ENCODE measurements at regions not wholly inside any gene's neighbourhood (a gene's known extent, or its start where the extent isn't known, plus 50 kb on each side); places are given as distances from the start of the nearest gene placed in this dataset.

DNA sequence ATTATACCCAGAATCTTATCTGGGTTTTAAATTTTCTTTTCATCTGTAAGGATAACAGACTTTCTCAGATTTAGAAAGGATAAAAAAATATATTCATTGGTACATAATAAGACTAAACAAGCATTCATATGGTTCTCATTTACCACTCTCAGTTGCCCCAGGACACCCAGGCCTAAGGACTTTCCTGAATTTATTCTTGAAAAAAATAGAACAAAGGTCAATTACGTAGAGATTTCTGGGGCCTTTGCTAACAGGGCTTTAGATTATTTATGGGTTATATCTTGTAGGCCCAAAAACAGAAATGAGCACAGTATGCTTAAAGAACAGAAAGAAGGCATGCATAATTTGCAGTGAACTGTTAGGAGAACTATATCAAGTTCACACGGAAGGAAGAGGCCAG, 269.0 kb upstream of the COL3A1 start:
- TF ChIP-seq, protein P1, sequence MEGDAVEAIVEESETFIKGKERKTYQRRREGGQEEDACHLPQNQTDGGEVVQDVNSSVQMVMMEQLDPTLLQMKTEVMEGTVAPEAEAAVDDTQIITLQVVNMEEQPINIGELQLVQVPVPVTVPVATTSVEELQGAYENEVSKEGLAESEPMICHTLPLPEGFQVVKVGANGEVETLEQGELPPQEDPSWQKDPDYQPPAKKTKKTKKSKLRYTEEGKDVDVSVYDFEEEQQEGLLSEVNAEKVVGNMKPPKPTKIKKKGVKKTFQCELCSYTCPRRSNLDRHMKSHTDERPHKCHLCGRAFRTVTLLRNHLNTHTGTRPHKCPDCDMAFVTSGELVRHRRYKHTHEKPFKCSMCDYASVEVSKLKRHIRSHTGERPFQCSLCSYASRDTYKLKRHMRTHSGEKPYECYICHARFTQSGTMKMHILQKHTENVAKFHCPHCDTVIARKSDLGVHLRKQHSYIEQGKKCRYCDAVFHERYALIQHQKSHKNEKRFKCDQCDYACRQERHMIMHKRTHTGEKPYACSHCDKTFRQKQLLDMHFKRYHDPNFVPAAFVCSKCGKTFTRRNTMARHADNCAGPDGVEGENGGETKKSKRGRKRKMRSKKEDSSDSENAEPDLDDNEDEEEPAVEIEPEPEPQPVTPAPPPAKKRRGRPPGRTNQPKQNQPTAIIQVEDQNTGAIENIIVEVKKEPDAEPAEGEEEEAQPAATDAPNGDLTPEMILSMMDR (IDR thresholded peaks at IDR 0.05), result no peak
- TF ChIP-seq POLR2A (IDR thresholded peaks at IDR 0.05) (no peak), EP300 (IDR thresholded peaks at IDR 0.05) (no peak)

Data from ovary (tissue), 3 donors.